Gastrocnemius medialis (tissue), 4 donors: ENCODE measurements at regions not wholly inside any gene's neighbourhood (a gene's known extent, or its start where the extent isn't known, plus 50 kb on each side); places are given as distances from the start of the nearest gene placed in this dataset.

Experiments
- ATAC-seq, 2 donors: fragments of 150-250 bp; one replicate each; pipeline ENCODE4 v1.9.1; 2016
- DNase-seq, 2 donors: peaks; one replicate each; pipeline ENCODE4 v3.0.0-alpha.2; 2019
- H3K27ac ChIP-seq, 4 donors: fragments of 200-600 bp; sonication (generic); 1 replicate in 1 of 4; 2 replicates in 3 of 4; pipeline ENCODE4 v1.5.1; 2016 to 2018; ENCODE audit warnings: mild to moderate bottlenecking in 2 of 4, moderate library complexity in 1 of 4
- H3K27me3 ChIP-seq, 3 donors: fragments of 200-600 bp; sonication (generic) in 2 of 3; 1 replicate in 1 of 3; 2 replicates in 2 of 3; pipeline versions ENCODE4 v1.5.1 to v1.6.0; 2016 to 2019; ENCODE audit warnings: mild to moderate bottlenecking in 1 of 3, moderate library complexity in 1 of 3
- H3K36me3 ChIP-seq, 2 donors: fragments of 200-600 bp; sonication (generic) in 1 of 2; one replicate each; pipeline ENCODE4 v1.5.1; 2017 to 2018
- H3K4me1 ChIP-seq, 2 donors: fragments of 200-600 bp; sonication (generic) in 1 of 2; one replicate each; pipeline ENCODE4 v1.5.1; 2016 to 2017; ENCODE audit warnings: mild to moderate bottlenecking in 2 of 2
- H3K4me3 ChIP-seq, 4 donors: fragments of 200-600 bp; sonication (generic) in 3 of 4; 1 replicate in 1 of 4; 2 replicates in 3 of 4; pipeline ENCODE4 v1.5.1; 2016 to 2019; ENCODE audit warnings: mild to moderate bottlenecking in 2 of 4
- H3K9me3 ChIP-seq, 3 donors: fragments of 200-600 bp; sonication (generic) in 2 of 3; 1 replicate in 1 of 3; 2 replicates in 2 of 3; pipeline ENCODE4 v1.5.1; 2016 to 2019
- POLR2A ChIP-seq, 2 donors: fragments of 450-650 bp; IDR thresholded peaks; one replicate each; pipeline ENCODE4 v1.6.1; 2017; ENCODE audit warnings: antibody characterized with exemption in 2 of 2, mild to moderate bottlenecking in 2 of 2, moderate library complexity in 2 of 2
- in situ Hi-C, 4 donors: fragments of 200-750 bp; cut with MboI; loops; one replicate each; pipeline versions ENCODE4 v1.15.0 to v1.8.0; 2017; ENCODE audit warnings: low sequenced_read_pairs in 4 of 4
- intact Hi-C: fragments of 100-400 bp; cut with DNase I; formaldehyde crosslinking; loops from one replicate; pipeline ENCODE4 v1.15.1; 2023; ENCODE audit warnings: low total_unique reads
- TF ChIP-seq, protein P1 (sequence below), 5 experiments: fragments of 450-650 bp in 3 of 5; fragments of 200-600 bp in 2 of 5; sonication (generic) in 2 of 5; IDR thresholded peaks in 4 of 5; conservative IDR thresholded peaks in 1 of 5; 1 replicate in 4 of 5; 2 replicates in 1 of 5; pipeline ENCODE4 v1.5.1; 2016 to 2019; ENCODE audit warnings: antibody characterized with exemption in 5 of 5, mild to moderate bottlenecking in 3 of 5, moderate library complexity in 3 of 5

DNA sequence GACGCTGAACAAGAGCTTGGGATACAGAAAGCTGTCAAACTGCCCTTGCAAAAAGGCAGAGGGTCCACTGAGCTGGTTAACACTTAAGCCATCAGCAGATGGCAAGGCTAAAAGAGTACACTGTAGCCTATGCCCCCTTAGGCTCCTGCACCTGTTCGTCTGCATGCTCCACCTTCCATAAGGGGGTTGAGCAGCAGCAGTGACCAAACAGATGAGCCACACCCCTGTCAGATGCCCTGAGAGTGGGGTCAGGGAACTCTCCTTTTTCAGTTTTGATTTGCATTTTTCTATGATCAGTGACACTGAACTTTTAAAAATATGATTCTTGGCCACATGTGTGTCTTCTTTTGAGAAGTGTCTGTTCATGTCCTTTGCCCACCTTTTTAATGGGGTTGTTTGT, 402.5 kb upstream of the FAM98A start:
- DNase-seq (no peak), ATAC-seq (no peak)
- Histone ChIP-seq H3K27me3 (no peaks in the 10 kb centered on the region), H3K27ac (no peak overlapping the region), H3K4me1 (no peaks in the 10 kb centered on the region), H3K36me3 (no peaks in the 10 kb centered on the region), H3K4me3 (no peak overlapping the region), H3K9me3 (no peaks in the 10 kb centered on the region)
- intact Hi-C loops (no loop called here), in situ Hi-C loops (no loop called here)
- TF ChIP-seq, protein P1, sequence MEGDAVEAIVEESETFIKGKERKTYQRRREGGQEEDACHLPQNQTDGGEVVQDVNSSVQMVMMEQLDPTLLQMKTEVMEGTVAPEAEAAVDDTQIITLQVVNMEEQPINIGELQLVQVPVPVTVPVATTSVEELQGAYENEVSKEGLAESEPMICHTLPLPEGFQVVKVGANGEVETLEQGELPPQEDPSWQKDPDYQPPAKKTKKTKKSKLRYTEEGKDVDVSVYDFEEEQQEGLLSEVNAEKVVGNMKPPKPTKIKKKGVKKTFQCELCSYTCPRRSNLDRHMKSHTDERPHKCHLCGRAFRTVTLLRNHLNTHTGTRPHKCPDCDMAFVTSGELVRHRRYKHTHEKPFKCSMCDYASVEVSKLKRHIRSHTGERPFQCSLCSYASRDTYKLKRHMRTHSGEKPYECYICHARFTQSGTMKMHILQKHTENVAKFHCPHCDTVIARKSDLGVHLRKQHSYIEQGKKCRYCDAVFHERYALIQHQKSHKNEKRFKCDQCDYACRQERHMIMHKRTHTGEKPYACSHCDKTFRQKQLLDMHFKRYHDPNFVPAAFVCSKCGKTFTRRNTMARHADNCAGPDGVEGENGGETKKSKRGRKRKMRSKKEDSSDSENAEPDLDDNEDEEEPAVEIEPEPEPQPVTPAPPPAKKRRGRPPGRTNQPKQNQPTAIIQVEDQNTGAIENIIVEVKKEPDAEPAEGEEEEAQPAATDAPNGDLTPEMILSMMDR (IDR thresholded peaks at IDR 0.05 in 4 of 5, conservative IDR thresholded peaks at IDR 0.05 in 1 of 5): no peak
- no peak for TF ChIP-seq POLR2A (IDR thresholded peaks at IDR 0.05)

DNA sequence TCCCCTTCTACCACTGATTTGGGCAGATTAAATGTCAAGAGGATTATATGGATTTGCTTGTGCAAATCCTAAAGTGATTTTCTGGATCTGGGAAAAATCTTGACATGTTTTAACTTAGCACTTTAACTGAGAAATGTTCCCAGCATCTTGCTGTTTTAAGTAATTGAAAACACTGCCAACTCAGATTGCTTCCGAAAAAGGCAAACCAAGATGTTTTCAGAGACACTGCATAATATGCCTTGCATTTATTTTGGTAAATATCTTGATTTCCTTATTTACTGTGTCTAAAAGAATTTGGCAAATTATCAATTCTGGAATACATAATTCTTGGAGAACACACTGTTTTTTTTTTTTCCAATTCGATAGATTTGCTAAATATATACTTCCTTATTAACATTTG, 385.0 kb upstream of the FAM98A start:
- in situ Hi-C loops: no loop called here
- H3K9me3 ChIP-seq: no peaks in the 10 kb centered on the region

DNA sequence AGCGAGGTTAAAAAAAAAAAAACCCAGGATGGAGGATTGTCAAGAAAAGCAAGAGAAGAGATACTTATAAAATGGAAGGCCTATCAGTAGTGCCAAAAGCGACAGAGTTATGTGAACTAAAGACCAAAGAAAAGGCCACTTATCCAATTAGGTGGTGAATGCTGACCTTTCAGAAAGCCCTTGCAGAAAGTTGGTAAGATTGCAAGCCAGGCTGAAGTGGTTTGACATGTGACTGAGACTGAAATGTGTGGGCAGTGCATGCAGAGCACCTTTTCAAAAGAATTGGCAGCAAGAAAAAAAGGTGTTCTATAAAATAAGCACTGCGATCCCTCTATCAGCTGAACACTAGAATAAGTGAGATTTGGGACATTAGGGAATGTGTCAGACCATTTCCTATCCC, 379.4 kb upstream of the FAM98A start:
- Histone ChIP-seq H3K4me3 (no peak overlapping the region), H3K36me3 (no peaks in the 10 kb centered on the region), H3K27ac (no peak overlapping the region), H3K27me3 (no peaks in the 10 kb centered on the region), H3K9me3 (no peaks in the 10 kb centered on the region), H3K4me1 (no peaks in the 10 kb centered on the region)
- no peak for TF ChIP-seq POLR2A (IDR thresholded peaks at IDR 0.05)
- TF ChIP-seq, protein P1 (IDR thresholded peaks at IDR 0.05 in 4 of 5, conservative IDR thresholded peaks at IDR 0.05 in 1 of 5): no peak
- DNase-seq (no peak), ATAC-seq (no peak)
- in situ Hi-C loops (no loop called here), intact Hi-C loops (no loop called here)

More for the DNA sequence above, 385.0 kb upstream of the FAM98A start:
- no peaks in the 10 kb centered on the region for H3K27me3 ChIP-seq
- H3K27ac ChIP-seq: no peak overlapping the region
- no peaks in the 10 kb centered on the region for H3K36me3 ChIP-seq
- TF ChIP-seq POLR2A (IDR thresholded peaks at IDR 0.05): no peak
- TF ChIP-seq, protein P1 (IDR thresholded peaks at IDR 0.05 in 4 of 5, conservative IDR thresholded peaks at IDR 0.05 in 1 of 5): no peak
- intact Hi-C loops: no loop called here
- DNase-seq (no peak), ATAC-seq (no peak)
- H3K4me3 ChIP-seq: no peak overlapping the region
- no peaks in the 10 kb centered on the region for H3K4me1 ChIP-seq

DNA sequence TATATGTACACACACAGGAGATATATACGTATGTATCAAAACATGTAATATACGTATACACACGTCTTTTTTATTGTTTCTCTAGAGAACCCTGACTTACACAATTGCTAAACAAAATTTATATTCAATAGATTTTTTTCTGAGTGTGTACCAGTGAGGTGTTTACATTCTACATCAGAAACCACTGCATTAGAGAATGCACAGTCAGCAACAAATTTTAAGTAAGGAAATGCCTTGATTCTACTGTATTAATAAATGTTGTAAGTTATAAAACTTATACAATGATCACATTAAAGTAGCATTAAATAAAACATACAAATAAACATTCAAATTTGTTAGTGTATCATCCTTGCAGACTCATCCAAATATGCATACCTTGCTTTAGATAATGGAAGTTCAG, 376.4 kb upstream of the FAM98A start:
- Histone ChIP-seq H3K9me3 (no peaks in the 10 kb centered on the region), H3K27ac (no peak overlapping the region), H3K4me3 (no peak overlapping the region), H3K36me3 (no peaks in the 10 kb centered on the region), H3K4me1 (no peaks in the 10 kb centered on the region), H3K27me3 (no peaks in the 10 kb centered on the region)
- intact Hi-C loops (no loop called here), in situ Hi-C loops (no loop called here)
- DNase-seq (no peak), ATAC-seq (no peak)
- TF ChIP-seq, protein P1 (IDR thresholded peaks at IDR 0.05 in 4 of 5, conservative IDR thresholded peaks at IDR 0.05 in 1 of 5): no peak
- TF ChIP-seq POLR2A (IDR thresholded peaks at IDR 0.05): no peak

DNA sequence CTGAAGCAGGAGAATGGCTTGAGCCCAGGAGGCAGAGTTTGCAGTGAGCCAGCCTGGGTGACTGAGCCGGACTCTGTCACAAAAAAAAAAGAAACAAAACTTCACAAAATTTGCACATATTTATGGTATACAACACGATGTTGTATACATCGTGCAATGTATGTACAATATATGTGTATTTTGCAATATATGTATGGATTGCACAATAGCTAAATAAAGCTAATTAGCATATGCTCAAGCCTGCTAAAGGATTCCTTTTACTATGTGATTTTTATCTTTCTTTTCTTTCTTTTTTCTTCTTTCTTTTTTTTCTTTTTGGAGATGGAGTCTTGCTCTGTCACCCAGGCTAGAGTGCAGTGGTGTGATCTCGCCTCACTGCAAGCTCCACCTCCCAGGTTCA, 368.0 kb upstream of the FAM98A start:
- TF ChIP-seq POLR2A (IDR thresholded peaks at IDR 0.05): no peak
- TF ChIP-seq, protein P1 (IDR thresholded peaks at IDR 0.05 in 4 of 5, conservative IDR thresholded peaks at IDR 0.05 in 1 of 5): no peak
- intact Hi-C loops: no loop called here
- Histone ChIP-seq H3K27me3 (no peaks in the 10 kb centered on the region), H3K36me3 (no peaks in the 10 kb centered on the region), H3K4me3 (no peak overlapping the region), H3K4me1 (no peaks in the 10 kb centered on the region), H3K27ac (no peak overlapping the region), H3K9me3 (no peaks in the 10 kb centered on the region)
- in situ Hi-C loops: no loop called here
- ATAC-seq (no peak), DNase-seq (no peak)
